ENCODE measurements at regions not wholly inside any gene's neighbourhood (a gene's known extent, or its start where the extent isn't known, plus 50 kb on each side); places are given as distances from the start of the nearest gene placed in this dataset.
"Not testable (repeated sequence)": the region's sequence is repeated elsewhere in the genome, so short reads cannot be mapped to it uniquely, and the experiment has no call there.

GRCh38 chr7:145252031-145252430 lies 416.2 kb upstream of the TPK1 start:
- no peak for DNase-seq

DNA sequence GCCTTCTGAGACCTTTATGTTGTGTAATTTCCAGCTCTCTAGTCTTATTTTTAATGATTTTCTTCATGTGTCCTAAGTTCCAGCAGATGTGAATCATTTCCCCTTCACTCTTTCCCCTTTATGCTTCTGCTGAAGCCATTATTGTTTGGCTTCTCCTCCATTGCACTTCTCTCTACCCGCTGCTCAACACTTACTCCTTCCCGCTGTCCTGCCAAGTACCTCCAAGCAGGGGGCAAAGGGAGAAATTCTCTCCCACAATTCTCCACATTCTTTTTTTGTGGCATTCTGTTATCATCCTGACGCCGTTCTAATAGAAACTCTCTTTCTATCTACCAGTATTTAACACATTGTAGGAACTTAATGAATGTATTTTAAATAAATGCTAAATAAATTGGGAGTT lies 388.9 kb upstream of the TPK1 start:
- DNase-seq = no peak

DNA sequence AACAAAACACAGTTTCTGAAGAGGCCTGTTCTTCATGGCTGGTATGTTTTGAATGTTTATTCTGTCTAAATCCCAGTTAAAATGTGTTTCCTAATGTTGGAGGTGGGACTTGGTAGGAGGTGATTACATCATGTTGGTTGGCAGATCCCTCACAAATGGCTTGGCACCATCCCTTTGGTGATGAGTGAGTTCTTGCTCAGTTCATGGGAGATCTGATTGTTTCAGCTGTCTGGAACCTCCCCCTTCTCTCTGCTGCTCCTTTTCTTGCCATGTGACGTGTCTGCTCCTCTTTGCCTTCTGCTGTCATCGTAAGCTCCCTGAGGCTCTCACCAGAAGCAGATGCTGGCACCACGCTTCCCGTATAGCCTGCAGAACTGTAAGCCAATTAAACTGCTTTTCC lies 383.6 kb upstream of the TPK1 start:
- DNase-seq = no peak

DNA sequence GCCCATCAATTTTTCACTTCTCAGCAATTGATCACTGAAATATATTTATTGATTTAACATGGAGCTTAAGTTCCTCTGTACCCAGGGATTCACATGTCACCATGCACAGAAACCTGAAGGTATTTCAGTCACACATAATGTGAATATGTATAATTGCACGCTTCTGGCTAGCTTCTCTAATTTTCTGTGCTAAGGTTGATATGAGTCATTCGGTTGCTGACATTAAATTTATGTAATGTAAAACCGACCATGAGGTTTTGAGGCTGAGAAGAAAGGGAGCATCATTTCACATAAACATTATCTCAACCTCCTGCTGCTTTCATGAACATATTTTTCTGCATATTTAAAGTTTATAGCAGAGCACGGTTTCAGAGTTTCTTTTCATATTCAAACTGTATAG lies 381.0 kb upstream of the TPK1 start:
- no peak for DNase-seq

GRCh38 chr7:145212050-145212449 lies 376.2 kb upstream of the TPK1 start:
- no peak for DNase-seq

DNA sequence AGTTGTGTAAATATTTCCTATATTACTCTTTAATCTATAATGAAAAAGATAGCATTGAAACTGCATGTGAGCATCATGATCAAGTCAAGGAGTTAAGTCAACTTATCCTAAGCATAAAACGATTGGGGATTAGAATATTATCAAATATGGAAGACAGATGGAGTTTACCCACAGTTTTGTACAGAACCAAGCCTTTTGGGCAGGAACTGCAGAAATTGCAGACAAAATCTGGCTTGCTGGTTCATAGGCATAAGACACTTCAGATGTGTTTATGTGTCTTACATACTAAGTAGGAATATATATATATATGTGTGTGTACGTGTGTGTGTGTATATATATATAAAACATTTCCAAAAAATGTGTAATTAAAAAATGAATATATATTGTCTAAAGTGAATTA lies 375.4 kb upstream of the TPK1 start:
- no peak for DNase-seq

DNA sequence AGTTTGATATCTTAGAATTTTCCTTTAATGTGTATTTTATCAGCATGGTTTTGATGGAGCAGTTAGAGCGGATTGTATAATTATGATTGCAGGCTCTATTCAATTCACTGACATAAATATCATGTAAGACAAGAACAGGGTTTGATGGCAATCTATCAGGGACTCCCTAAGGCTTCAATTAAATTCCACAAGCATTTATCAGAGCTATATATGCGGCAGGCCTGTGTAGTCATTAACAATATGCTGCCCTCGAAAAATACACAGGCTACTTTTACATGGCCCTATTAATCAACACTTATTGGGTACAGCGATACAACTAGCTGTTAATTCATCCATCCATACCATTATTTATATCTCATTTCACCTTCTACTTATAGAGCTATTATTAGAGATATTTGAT lies 358.1 kb upstream of the TPK1 start:
- no peak for DNase-seq

GRCh38 chr7:145184956-145185355 lies 349.1 kb upstream of the TPK1 start:
- no peak for DNase-seq

DNA sequence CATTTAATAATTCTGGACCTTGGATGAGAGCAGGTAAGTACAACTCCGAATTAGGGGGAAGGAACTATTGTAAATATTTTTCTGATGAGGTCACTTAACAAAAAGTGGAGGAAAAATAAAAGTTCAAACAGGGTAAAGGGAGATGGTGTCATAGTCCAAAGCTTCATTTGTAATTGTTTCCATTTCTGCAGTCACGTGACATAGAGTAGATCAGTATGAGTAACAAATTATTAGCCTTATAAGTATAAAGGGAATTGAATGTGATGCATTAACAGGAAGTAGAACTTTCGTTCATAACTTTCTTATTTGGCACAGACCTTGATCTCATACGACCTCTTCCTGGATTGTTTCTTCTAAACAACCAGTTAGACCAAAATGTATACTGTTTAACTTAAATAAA lies 347.2 kb upstream of the TPK1 start:
- no peak for DNase-seq

GRCh38 chr7:145175366-145175765 lies 339.5 kb upstream of the TPK1 start:
- no peak for DNase-seq

- DNase-seq = no peak
These were observed 334.1 kb upstream of the TPK1 start for GRCh38 chr7:145169908-145170307.

- no peak for DNase-seq
These were observed 333.0 kb upstream of the TPK1 start for GRCh38 chr7:145168879-145169278.

GRCh38 chr7:145168427-145168826 lies 332.6 kb upstream of the TPK1 start:
- DNase-seq = no peak

DNA sequence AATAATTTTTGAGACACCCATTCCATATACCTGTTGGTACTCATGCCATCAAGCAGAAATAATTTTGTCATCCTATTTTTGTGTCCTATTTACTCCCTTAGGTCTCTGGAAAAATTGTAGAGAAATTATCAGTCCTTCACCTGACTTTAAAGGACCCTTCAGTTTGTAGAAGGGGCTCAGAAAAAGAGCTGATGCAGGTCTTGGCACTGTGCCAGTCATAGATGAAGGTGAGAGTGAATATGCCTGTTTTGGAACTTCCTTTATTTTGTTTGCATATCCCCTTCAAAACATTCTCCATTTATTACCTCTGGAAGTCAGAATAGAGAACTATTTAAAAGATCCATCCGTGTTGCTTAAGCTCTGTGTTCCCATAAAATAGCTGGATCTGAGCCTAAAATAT lies 321.0 kb upstream of the TPK1 start:
- no peak for DNase-seq

DNA sequence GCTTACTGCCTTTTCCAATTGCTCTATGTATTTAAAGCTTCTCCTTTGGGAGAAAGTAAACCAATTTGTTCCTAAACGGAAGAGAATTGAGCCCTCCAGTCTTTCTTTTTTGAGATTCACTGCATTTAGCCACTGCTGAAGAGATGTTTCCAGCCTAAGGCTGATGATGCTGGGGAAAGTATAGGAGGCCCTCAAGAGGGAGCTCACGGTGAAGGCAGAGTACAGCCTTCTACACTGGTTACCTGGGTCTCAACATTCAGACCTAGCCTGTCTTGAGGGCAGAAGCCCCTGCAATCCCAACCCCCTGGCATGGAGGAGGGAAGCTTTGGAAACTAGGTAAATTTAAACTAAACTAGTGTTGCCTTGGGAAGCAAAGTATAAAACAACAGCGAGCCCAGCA lies 316.7 kb upstream of the TPK1 start:
- no peak for DNase-seq

- DNase-seq = no peak
These were observed 315.8 kb upstream of the TPK1 start for GRCh38 chr7:145151676-145152075.

- no peak for DNase-seq
These were observed 312.0 kb upstream of the TPK1 start for GRCh38 chr7:145147865-145148264.

- no peak for DNase-seq
These were observed 307.8 kb upstream of the TPK1 start for GRCh38 chr7:145143685-145144084.

- DNase-seq = no peak
These were observed 298.5 kb upstream of the TPK1 start for GRCh38 chr7:145134377-145134776.

- no peak for DNase-seq
These were observed 287.6 kb upstream of the TPK1 start for GRCh38 chr7:145123502-145123901.

DNA sequence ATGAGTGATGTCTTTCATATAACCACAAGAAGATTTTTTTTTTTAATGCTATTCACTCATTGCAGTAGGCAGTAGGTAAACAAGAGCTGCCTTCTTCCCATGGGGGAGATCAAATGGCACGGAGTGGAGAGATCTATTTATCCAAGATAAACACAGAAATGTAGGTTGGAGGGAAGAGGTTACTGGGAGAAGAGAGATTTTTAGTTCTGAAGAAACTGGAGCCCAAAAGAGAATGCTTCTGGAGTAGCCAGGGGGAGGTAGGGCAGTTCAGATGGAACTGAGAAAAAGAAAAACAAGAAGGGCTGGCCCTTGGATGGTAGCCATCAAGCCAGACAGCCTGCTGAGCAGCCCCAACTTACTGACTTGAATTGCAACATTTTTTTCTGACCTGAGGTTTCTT lies 270.1 kb upstream of the TPK1 start:
- no peak for DNase-seq

DNA sequence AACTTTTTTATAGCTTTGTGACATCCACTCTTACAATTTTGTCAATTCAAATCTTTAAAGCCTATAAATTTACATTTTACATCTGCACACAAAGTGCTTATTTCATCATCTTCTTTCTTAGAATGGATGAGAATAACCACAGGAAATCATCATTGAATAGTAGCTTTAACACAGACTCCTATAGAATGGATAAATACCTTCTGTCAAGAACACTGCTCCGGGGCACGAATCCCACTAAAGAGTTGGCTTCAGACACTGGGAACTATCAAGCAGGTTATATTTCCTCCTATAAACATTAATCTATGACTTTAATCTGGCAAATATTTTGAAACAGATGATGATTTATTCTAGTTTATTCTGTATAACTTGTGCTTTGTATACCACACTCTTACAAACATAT lies 269.7 kb upstream of the TPK1 start:
- no peak for DNase-seq

DNA sequence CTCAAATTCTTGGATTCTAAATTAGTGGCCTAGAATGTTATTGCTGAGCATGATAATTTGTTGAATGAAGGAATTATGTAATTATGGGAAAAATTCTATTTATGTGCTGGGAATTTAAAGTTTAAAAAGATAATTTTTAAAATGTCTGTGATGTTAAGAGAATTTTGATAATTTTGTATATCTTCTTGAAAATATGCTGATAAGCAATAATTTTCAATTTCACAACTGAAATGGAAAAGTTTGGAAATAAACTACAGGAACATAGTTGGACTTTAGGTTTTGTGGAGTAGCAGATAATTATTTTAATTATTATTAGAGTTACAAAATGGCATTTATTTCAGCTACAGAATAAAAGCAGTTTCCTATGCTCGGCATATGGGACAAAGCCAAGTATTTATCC lies 268.5 kb upstream of the TPK1 start:
- DNase-seq = no peak

GRCh38 chr7:145102199-145102598 lies 266.3 kb upstream of the TPK1 start:
- not testable (repeated sequence) for DNase-seq

DNA sequence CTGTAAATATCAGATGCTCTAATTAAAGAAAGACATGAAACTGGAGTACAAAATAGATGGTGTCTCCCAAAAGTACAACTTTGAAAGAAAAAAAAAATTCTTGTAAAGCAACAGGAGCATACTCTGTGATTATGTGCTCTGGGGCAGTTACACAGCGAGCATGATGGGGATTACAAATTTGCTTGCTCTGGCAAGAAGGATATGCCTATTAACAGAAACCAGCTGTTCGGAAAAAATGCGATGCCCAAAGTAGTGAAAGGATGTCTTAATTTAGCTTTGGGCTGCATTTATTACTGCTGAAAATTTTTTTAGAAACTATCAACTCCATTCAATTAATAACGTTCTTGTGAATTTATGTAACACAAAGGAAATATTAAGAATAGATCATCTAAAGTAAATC lies 256.9 kb upstream of the TPK1 start:
- DNase-seq = no peak

- DNase-seq = no peak
These were observed 252.4 kb upstream of the TPK1 start for GRCh38 chr7:145088111-145088745.

All from stimulated activated CD4-positive, alpha-beta T cell treated with anti-CD3 and anti-CD28 coated beads, Interleukin-2, amount 100 ng/mL, for 24 hours (primary cell).